ENCODE measurements at regions not wholly inside any gene's neighbourhood (a gene's known extent, or its start where the extent isn't known, plus 50 kb on each side); places are given as distances from the start of the nearest gene placed in this dataset.

DNA sequence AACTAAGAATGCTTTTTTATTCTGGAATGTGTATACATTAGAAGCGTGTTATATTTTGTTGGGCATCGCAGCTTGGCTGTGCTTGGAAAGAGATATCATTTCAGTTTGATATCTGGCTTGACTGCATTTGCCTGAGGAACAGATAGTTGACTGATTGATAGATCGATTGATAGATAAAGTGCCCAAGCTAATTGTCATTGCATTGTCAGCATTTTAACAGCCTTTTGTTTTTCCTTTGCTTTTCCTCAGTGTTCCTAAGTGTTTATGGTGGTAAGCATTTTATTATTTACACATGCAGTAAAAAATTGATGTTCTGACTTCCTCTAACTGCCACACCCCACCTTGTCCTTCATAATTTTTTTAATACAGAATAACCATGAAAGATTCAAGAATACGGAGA lies 180.9 kb upstream of the GRIK2 start:
- no peak for DNase-seq (ENCODE audit: low read depth)

DNA sequence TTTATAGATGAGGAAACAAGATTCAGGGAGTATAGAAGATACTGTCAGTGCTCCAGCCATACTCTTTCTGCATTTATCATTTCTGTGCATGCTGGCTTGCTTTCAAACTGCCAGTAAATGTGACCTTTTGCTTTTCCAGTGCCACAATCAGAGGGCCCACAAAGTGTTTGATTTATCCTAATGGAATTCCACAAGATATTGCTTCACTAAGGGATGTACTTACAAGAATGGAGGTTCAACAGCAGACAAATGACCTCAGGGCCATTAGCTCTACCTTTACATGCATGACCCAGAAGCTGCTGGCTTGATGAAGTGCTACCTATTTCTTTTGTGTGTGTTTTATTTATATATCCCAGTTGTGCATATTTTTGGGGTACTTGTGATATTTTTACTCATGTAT lies 171.5 kb upstream of the GRIK2 start:
- DNase-seq (ENCODE audit: low read depth), result no peak

DNA sequence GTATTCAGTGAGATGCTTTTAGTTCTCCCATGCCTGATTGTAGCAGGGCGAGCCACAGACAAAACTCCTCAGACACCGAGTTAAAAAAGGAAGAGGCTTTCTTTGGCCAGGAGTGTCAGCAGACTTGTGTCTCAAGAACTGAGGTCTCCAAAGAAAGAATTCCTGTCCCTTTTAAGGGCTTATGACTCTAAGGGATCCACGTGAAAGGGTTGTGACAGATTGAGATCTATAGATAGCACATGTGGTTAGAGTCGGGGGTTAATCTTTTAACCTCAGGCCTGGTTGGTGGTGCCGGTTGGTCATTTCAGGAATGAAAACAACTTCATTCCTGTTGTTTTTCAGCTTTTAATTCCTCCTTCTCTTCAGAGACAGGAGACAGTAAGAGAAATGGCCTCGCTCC lies 168.8 kb upstream of the GRIK2 start:
- no peak for DNase-seq (ENCODE audit: low read depth)

DNA sequence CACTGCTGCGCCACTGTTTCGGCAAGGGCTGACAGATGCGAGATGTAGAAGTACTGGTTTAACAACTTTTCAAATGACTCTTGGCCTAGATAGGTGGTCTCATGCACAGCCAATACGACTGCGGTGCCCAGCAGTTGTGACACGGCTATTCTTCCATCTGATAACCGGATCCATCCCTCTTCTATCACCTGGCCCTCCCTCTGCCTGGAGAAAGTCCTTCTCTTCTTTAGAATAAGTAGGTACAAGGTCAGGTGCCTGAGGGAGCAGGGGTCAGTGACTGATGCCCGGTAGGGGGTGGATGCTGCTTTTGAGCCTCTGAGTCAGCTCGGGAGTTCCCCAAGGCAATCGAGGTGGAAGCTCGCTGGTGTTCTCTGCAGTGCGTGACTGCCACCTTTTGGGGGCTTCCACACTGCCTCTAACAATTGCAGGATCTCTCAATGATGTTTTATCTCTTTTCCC lies 166.8 kb upstream of the GRIK2 start:
- DNase-seq (ENCODE audit: low read depth), result no peak

DNA sequence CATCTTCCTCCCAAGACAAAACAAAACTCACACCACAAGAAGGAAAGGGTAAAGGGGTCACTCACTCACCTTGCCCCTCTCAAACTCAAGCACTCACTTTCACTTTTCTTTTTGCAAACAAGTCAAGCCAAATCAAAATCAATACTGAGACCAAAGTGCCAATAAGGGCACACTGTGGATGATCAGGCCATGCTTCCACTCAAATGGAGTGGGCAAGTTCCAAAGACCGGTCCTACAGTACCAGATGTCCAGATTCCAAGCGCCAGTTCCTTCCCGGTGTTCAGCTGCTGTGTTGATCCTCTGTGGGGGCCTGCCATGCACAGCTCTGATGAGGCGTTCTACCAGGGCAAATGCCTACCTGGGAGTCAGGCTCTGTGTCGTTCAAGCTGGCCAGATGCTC lies 162.6 kb upstream of the GRIK2 start:
- DNase-seq (ENCODE audit: low read depth), result no peak

DNA sequence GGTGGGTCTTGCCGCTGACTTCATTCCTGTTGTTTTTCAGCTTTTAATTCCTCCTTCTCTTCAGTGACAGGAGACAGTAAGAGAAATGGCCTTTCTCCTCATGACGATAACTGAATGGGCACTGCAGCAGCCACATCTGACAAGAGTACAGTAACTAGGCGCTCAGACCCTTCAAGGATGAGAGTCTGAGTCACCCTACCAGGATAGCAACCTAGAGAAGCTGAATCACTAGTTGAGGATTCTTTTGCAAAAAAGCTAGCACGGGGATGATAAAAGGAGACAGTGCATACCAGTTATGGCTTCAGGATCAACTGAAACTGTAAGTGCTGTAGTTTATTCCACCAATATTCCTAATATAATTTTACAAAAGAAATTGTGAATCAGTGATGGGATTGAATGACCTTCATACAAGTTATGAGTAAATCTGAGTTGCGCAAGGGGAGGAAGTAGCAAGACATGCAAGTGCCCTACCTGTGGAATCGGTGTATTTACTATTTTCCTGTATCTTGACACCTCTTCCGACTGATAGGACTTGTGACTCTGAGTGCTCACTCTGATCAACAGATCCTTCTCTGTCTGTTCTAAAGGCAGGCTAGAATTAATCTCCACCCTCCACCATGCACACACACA lies 161.8 kb upstream of the GRIK2 start:
- DNase-seq (ENCODE audit: low read depth), result no peak

DNA sequence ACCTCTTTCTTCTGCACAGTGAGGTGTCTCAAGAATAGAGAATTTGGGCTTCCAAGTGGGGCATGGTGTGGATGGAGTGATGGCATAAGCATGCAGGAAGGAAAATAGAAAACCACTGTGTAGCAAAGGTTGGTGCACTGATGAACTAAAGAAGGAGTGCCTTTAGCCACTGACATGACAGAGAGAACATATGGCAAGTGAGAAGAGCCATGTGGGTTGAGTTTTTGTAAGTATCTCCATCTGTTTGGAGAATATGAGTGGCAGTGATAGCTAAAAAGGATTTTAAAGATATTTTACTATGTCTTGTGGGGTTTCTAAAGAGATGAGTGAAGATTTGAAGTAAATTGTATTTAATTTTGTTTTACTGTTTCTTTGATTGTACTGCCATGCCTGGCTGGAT lies 160.5 kb upstream of the GRIK2 start:
- no peak for DNase-seq (ENCODE audit: low read depth)

DNA sequence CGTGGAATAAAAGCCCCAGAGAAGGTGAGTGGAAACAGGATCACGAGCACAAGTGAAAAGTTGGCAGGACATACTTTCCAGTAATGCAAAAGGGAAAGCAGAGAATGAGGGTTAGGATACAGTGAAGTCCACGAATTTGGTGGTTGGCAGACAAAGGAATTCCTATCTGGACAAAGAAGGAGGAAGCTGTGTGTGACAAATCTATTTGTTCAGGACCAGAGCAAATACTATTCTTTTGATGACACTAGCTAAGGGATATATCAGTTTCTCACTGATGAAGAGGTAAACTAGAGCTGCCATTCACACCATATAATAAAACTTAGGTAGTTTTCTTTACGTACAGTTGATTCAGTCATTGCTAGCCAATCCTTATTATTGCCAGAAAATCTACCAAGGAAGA lies 156.8 kb upstream of the GRIK2 start:
- no peak for DNase-seq (ENCODE audit: low read depth)

DNA sequence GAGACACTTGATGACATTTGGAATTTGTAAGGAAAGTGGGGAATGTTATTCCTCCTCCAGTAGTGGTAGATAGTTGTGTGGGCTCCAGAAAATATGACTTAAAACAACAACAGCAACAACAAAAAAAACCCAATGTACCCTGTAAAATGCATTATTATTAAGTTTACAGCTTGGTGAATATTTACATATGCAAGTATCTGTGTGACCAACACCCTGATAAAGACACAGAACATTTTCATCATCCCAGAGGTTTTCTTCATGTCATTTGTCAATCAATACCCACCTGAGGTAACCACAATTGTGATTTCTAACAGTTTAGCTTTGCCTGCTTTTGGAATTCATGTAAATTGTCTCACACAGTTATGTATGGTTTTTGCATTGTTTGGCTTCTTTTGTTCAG lies 152.1 kb upstream of the GRIK2 start:
- no peak for DNase-seq (ENCODE audit: low read depth)

DNA sequence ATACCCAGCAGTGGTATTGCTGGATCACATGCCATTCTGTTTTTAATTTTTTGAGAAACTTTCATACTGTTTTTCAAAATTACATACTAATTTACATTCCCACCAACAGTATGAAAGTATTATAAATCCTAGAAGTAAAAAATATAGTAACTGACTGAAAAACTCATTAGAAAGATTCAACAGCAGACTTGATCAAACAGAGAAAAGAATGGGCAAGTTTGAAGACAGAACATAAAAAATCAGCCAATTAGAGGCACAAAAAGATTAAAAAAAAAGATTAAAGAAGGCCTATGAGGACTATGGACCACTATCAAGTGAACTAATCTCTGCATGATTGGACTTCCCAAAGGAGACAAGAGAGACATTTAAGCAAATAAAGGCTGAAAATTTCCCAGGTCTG lies 144.0 kb upstream of the GRIK2 start:
- no peak for DNase-seq (ENCODE audit: low read depth)

DNA sequence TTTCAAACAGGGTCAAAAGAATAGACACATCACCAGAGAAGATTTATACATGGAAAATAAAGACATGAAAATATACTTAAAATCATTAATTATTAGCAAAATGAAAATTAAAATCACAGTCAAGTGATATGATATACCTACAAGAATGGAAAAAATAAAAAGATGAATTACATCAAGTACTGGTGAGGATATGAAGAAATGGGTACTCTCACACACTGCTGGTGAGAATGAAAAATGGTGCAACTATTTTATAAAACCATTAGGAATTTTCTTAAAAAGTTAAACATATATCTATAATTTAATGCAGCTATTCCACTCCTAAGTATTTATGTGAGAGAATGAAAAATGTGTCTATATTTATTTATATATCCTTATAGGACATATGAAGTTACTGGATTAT lies 136.3 kb upstream of the GRIK2 start:
- no peak for DNase-seq (ENCODE audit: low read depth)

DNA sequence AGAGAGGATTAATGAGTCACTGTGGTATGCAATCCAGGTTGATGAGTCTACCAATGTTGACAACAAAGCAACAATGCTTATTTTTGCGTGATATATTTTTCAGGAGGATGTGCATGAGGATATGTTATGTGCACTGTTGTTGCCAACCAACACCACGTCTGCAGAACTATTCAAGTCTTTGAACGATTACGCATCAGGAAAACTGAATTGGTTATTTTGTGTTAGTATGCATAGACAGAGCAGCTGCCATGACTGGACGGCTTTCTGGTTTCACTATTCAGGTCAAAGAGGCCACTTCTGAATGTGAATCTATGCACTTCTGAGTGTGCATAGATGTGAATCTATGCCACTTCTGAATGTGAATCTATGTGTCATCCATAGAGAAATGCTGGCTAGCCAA lies 134.0 kb upstream of the GRIK2 start:
- DNase-seq (ENCODE audit: low read depth), result no peak

DNA sequence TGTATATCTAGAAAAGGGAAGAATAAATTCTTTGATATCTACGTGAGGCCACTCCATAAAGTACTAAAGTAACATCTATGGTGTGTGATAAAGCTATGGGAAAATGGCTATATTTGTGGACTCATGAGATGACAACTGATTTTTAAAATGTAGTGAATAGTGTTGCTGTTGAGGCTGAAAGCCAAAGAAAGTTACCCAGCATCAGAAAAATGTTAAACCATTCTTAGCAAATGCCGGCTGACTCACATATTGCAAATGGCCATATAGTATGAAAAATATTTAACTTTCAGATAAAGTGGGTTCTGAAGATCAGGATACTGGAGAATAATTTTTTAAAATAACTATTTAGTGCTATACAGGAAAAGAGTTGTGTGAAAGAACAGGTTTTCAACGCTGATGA lies 129.9 kb upstream of the GRIK2 start:
- no peak for DNase-seq (ENCODE audit: low read depth)

DNA sequence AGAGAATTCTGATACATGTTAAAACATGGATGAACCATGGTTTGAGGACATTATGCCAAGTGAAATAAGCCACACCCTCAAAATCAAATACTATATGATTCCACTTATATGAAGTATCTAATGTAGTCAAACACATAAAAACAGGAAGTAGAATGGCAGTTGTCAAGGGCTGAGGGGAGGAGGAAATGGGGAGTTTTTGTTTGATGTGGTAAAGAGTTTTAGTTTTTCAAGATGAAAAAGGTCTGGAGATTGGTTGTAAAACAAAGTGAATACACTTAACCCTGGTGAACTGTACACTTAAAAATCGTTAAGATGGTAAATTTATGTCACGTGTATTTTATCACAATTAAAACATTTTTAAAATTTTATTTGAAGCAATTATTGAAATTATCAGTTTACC lies 127.4 kb upstream of the GRIK2 start:
- no peak for DNase-seq (ENCODE audit: low read depth)

DNA sequence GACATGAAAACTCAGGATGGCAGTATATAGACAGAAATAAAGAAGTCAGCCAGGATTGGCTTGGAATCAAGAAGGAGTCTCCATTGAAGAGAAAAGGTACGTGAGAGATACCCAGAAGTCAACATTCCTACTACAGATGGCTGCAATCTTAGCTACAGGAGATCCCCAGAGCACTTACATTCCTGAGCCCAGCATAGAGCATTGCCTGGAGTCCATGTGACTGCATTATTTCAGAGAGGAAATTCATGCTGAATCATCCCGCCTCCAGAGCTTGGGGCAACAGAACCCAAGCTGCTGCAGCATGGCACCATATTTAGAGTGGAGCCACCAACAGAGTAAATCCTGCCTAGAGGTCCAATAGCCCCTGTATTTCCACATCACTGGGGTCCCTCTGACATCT lies 125.0 kb upstream of the GRIK2 start:
- no peak for DNase-seq (ENCODE audit: low read depth)

DNA sequence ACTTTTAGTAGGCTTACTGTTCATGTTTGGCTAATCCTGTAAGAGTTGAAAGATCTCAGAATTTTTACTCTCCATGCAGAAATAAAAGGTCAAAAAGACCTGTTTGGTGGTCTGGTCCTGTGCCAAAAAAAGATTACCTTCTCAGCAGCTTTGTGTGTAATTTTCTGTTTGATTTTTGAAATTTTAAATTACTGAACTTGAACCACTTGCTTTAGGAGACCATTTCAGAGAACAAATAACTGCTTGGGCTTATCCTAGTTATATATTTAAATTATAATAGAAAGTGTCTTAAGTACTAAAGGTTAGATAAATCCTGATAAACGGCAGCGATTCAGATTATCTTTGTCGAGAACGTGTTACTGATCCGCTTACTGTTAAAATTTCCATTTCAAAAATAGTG lies 118.3 kb upstream of the GRIK2 start:
- DNase-seq (ENCODE audit: low read depth), result no peak

DNA sequence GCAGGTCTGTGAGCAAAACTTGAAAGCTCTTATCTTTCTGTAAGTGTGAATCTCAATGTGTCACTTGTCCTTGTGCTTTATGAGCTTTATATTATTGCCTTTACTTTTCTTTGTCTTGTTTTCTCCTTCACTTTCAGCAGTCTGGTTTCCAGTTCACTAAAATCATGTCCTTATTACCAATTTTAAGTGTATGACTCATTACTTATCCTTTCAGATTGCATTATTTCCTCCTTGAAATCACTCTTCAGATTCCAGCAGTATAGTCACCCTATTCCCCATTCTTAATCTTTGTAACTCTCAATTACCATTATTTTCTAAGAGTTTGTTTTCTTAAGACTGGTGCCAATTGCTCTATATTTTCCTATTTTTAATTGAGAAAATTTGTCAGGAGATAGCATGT lies 117.4 kb upstream of the GRIK2 start:
- DNase-seq (ENCODE audit: low read depth), result no peak

DNA sequence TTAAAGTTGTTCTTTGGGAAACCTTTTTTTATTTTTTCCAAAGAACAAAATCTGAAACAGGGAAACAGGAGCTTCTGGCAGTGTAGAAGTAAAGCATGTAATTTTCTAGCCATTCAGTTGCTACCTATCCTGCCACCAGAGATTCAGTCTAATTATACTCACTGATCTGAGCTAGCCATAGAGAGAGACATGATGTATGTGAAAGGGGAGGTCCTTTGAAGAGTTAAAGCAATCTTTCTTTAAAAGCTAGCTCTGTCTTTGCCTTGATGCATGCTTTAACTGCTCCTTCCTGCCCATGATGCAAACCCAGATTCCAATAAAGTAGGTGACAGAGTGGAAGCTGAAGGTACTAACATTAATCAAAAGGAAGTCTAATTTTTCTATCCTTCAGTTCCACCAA lies 114.1 kb upstream of the GRIK2 start:
- DNase-seq (ENCODE audit: low read depth), result no peak

DNA sequence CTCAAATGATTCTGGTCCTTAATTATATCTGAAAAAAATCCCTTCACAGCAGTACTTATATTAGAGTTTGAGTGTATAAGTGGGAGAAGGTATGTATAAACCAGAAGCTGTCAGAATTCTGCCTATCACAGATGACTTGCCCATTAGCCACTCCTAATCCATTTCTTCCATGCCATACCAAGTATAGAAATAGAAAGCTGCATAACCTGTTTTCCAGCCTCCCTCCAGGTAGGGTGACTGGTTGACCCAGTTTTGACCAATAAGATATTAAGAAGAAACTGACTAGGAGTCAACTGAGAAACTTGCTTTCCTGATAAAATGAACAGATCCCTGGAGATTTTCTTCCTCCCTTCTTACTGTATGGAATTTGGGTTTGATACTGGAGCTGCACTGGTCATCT lies 112.2 kb upstream of the GRIK2 start:
- DNase-seq (ENCODE audit: low read depth), result no peak

DNA sequence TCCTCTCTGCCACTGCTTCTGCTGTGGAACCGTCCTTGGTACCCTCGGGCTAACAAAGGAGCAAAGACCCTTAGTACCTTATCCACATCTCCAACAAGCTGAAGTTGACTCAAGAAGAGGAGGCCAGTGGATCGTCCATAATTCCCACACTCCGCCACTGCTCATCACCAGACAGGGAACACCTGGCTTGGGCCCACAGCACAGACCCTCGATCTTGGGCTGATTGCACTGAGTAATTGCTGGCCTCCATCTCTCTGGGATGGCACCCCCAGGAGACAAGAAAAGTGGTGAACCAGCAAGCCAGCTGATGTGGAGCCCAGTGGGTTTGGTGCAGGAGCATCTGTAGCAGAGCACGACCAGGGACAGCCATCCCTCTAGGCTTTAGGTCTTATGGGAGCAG lies 109.4 kb upstream of the GRIK2 start:
- no peak for DNase-seq (ENCODE audit: low read depth)

DNA sequence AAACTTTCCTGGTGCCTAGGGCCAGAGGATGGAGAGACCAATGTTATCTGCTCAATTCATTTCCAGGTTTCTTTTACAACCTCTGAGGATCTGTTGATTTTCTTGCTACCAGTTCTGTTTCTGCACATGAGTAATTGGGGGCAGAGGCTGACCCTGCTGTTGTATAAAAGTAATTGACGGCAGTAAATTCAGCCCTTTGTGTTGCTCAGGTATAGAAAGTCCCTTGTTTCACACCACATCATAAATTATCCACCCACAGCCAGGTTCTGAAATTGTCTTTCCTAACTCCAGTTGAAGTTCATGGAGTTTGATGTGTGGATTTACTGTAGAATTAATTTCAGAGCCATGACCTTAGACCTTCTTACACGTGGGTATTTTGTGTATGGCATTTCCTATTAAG lies 107.4 kb upstream of the GRIK2 start:
- DNase-seq (ENCODE audit: low read depth), result no peak

DNA sequence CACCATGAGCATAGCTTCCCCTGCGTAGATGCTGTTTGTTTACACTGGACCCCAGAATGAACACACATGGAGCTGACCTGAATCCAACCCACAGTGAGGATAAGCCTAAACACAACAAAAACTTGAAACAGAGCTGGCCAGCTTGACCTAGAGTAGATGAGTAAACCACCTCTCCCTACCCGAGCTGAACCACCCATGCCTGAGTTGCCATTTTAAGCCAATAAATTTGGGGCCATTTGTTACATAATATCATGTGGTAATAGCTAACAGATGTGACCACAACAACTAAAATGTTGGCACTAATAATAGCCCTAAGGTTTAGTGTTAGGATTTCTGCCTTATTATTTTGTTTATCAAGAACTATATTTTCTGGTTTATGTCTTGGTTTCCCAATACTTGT lies 103.2 kb upstream of the GRIK2 start:
- no peak for DNase-seq (ENCODE audit: low read depth)

DNA sequence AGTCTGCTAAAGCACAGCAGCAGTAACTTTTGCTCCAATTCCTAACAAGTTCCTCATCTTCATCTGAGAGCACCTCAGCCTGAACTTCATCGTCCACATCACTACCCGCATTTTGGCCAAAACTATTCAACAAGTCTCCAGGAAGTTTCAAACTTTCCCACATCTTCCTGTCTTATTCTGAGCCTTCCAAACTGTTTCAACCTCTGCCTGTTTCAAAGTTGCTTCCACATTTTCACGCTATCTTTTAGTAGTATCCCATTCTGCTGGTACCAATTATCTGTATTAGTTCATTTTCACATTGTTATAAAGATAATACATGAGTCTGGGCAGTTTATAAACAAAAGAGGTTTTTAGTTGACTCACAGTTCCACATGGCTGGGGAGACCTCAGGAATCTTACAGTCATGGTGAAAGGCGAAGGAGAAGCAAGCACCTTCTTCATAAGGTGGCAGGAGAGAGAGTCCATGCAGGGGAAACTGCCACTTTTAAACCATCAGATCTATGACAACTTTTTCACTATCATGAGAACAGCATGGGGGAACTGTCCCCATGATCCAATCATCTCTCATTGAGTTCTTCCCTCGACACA lies 99.4 kb upstream of the GRIK2 start:
- no peak for DNase-seq (ENCODE audit: low read depth)

DNA sequence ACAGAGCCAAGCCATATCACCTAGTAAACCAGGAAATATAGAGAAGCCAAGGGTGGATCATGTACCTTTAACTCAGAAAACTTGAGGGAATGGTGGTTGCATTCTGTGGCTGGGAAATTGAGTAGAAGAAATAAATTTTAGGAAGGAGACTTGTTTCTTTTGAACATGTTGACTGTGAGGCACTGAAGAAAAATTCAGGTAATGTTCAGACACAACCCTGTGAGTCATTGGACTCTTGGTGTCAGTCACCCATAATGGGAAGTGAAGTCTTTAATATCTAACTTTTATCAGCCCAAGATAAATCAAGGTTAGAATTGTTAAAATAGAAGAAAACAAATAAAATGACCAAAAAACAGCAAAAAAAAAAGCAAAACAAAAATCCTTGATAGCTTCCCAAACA lies 98.8 kb upstream of the GRIK2 start:
- no peak for DNase-seq (ENCODE audit: low read depth)
